Natural killer cell (primary cell): ENCODE measurements at regions not wholly inside any gene's neighbourhood (a gene's known extent, or its start where the extent isn't known, plus 50 kb on each side); places are given as distances from the start of the nearest gene placed in this dataset.

Experiments
- ATAC-seq, 3 donors: fragments of 150-1000 bp in 2 of 3; fragments of 200-7000 bp in 1 of 3; cut with Tn5 transposase; 1 replicate in 1 of 3; 2 replicates in 2 of 3; pipeline ENCODE4 v1.10.0; 2021; ENCODE audit warnings: mild to moderate bottlenecking in 2 of 3, moderate library complexity in 2 of 3
- DNase-seq, 2 donors: peaks; one replicate each; pipeline versions ENCODE4 v3.0.0 to v3.0.0-alpha.2; 2013 to 2021; ENCODE audit warnings: mixed read lengths in 1 of 2
- H3K27ac ChIP-seq: one replicate; pipeline ENCODE4 v1.5.1; 2013; ENCODE audit warnings: mild to moderate bottlenecking, low read length
- H3K27me3 ChIP-seq: one replicate; pipeline ENCODE4 v1.6.1; 2013; ENCODE audit warnings: low read length; ENCODE audit not compliant: control insufficient read depth, insufficient read depth
- H3K36me3 ChIP-seq: one replicate; pipeline ENCODE4 v1.6.1; 2013; ENCODE audit warnings: low read length; ENCODE audit not compliant: control insufficient read depth, insufficient read depth
- H3K4me1 ChIP-seq: one replicate; pipeline ENCODE4 v1.6.1; 2013; ENCODE audit warnings: low read length; ENCODE audit not compliant: control insufficient read depth, insufficient read depth
- H3K4me3 ChIP-seq: one replicate; pipeline ENCODE4 v1.5.1; 2013; ENCODE audit warnings: low read length
- H3K9me3 ChIP-seq: one replicate; pipeline ENCODE4 v1.6.1; 2013; ENCODE audit warnings: low read length; ENCODE audit not compliant: control insufficient read depth, insufficient read depth
- H3K27ac Mint-ChIP-seq, 2 donors: one replicate each; pipeline ENCODE4 v1.8.0; 2022; ENCODE audit warnings: mild to moderate bottlenecking in 2 of 2, mixed read lengths in 2 of 2, moderate library complexity in 1 of 2
- H3K27me3 Mint-ChIP-seq, 2 donors: one replicate each; pipeline ENCODE4 v1.8.0; 2022; ENCODE audit warnings: low read depth in 2 of 2, mixed read lengths in 2 of 2
- H3K36me3 Mint-ChIP-seq: one replicate; pipeline ENCODE4 v1.8.0; 2022; ENCODE audit warnings: mixed read lengths
- H3K4me1 Mint-ChIP-seq, 2 donors: one replicate each; pipeline ENCODE4 v1.8.0; 2022; ENCODE audit warnings: mixed read lengths in 2 of 2
- H3K4me3 Mint-ChIP-seq: one replicate; pipeline ENCODE4 v1.8.0; 2022; ENCODE audit warnings: mild to moderate bottlenecking, moderate library complexity, mixed read lengths
- H3K9me3 Mint-ChIP-seq, 2 donors: one replicate each; pipeline ENCODE4 v1.8.0; 2022; ENCODE audit warnings: mixed read lengths in 2 of 2
- WGBS: methylation state at CpG from one replicate; pipeline ENCODE4 v1.1.7; 2013; ENCODE audit warnings: missing lambda C conversion rate; ENCODE audit not compliant: insufficient coverage; 5-methylcytosine and 5-hydroxymethylcytosine counted together
- intact Hi-C: fragments of 100-400 bp; cut with micrococcal nuclease; formaldehyde crosslinking; loops from one replicate; pipeline ENCODE4 v1.14.2; 2022
- TF ChIP-seq, protein P1 (sequence below): fragments of 200-600 bp; IDR thresholded peaks from one replicate; pipeline ENCODE4 v1.8.0; 2022; ENCODE audit warnings: antibody characterized with exemption

GRCh38 chr7:49324040-49324439 is 399.7 kb downstream of the CDC14C start:
- no peak overlapping the region for H3K27ac Mint-ChIP-seq
- Histone ChIP-seq H3K9me3 (no peaks in the 10 kb centered on the region), H3K27me3 (no peaks in the 10 kb centered on the region), H3K4me1 (no peaks in the 10 kb centered on the region), H3K4me3 (no peak overlapping the region), H3K36me3 (no peaks in the 10 kb centered on the region), H3K27ac (no peak overlapping the region)
- no peaks in the 10 kb centered on the region for H3K27me3 Mint-ChIP-seq
- 63% methylated on average over 3 of the region's 3 CpGs for WGBS
- no peak for DNase-seq
- no peak overlapping the region for H3K4me3 Mint-ChIP-seq
- no peaks in the 10 kb centered on the region for H3K36me3 Mint-ChIP-seq
- peaks cover 2 to 7% of the 10 kb centered on the region in 2 donors for H3K9me3 Mint-ChIP-seq
- no peaks in the 10 kb centered on the region for H3K4me1 Mint-ChIP-seq
- TF ChIP-seq, protein P1, sequence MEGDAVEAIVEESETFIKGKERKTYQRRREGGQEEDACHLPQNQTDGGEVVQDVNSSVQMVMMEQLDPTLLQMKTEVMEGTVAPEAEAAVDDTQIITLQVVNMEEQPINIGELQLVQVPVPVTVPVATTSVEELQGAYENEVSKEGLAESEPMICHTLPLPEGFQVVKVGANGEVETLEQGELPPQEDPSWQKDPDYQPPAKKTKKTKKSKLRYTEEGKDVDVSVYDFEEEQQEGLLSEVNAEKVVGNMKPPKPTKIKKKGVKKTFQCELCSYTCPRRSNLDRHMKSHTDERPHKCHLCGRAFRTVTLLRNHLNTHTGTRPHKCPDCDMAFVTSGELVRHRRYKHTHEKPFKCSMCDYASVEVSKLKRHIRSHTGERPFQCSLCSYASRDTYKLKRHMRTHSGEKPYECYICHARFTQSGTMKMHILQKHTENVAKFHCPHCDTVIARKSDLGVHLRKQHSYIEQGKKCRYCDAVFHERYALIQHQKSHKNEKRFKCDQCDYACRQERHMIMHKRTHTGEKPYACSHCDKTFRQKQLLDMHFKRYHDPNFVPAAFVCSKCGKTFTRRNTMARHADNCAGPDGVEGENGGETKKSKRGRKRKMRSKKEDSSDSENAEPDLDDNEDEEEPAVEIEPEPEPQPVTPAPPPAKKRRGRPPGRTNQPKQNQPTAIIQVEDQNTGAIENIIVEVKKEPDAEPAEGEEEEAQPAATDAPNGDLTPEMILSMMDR, result no peak
- ATAC-seq, result no peak
- intact Hi-C loops, result no loop called here

GRCh38 chr7:49324707-49325106 is 400.4 kb downstream of the CDC14C start:
- Histone ChIP-seq H3K4me3 (no peak overlapping the region), H3K27me3 (no peaks in the 10 kb centered on the region), H3K9me3 (no peaks in the 10 kb centered on the region), H3K4me1 (no peaks in the 10 kb centered on the region), H3K27ac (no peak overlapping the region), H3K36me3 (no peaks in the 10 kb centered on the region)
- Mint-ChIP-seq H3K27ac (no peak overlapping the region), H3K9me3 (peaks cover 2 to 7% of the 10 kb centered on the region in 2 donors), H3K4me3 (no peak overlapping the region), H3K4me1 (no peaks in the 10 kb centered on the region), H3K27me3 (no peaks in the 10 kb centered on the region), H3K36me3 (no peaks in the 10 kb centered on the region)
- ATAC-seq (no peak), DNase-seq (no peak)
- 67% methylated on average over 1 of the region's 1 CpG for WGBS
- intact Hi-C loops, result no loop called here
- TF ChIP-seq, protein P1, result no peak

- no peak overlapping the region for H3K27ac Mint-ChIP-seq
- H3K4me1 Mint-ChIP-seq, result no peaks in the 10 kb centered on the region
- DNase-seq, result no peak
- 77% methylated on average over 4 of the region's 4 CpGs for WGBS
- H3K9me3 Mint-ChIP-seq, result peaks cover 2 to 9% of the 10 kb centered on the region in 2 donors
- no peak for ATAC-seq
- Histone ChIP-seq H3K27ac (no peak overlapping the region), H3K4me1 (no peaks in the 10 kb centered on the region), H3K27me3 (no peaks in the 10 kb centered on the region), H3K4me3 (no peak overlapping the region), H3K9me3 (no peaks in the 10 kb centered on the region), H3K36me3 (no peaks in the 10 kb centered on the region)
- no peak overlapping the region for H3K4me3 Mint-ChIP-seq
- no peaks in the 10 kb centered on the region for H3K27me3 Mint-ChIP-seq
- TF ChIP-seq, protein P1, result no peak
- intact Hi-C loops, result no loop called here
- no peaks in the 10 kb centered on the region for H3K36me3 Mint-ChIP-seq
These were observed 401.2 kb downstream of the CDC14C start for GRCh38 chr7:49325571-49325970.

- DNase-seq (no peak), ATAC-seq (no peak)
- Mint-ChIP-seq H3K4me1 (no peaks in the 10 kb centered on the region), H3K36me3 (no peaks in the 10 kb centered on the region), H3K27me3 (no peaks in the 10 kb centered on the region), H3K27ac (no peak overlapping the region), H3K4me3 (no peak overlapping the region), H3K9me3 (peaks cover 3 to 9% of the 10 kb centered on the region in 2 donors)
- WGBS, result 93% methylated on average over 8 of the region's 8 CpGs
- Histone ChIP-seq H3K4me3 (no peak overlapping the region), H3K4me1 (no peaks in the 10 kb centered on the region), H3K27me3 (no peaks in the 10 kb centered on the region), H3K36me3 (no peaks in the 10 kb centered on the region), H3K27ac (no peak overlapping the region), H3K9me3 (no peaks in the 10 kb centered on the region)
- TF ChIP-seq, protein P1, result no peak
- intact Hi-C loops, result no loop called here
These were observed 402.8 kb downstream of the CDC14C start for GRCh38 chr7:49327155-49327554.
